Activated T-cell treated with anti-CD3 and anti-CD28 coated beads, Interleukin-2, amount 50 U/mL, for 72 hours (primary cell): ENCODE measurements at regions not wholly inside any gene's neighbourhood (a gene's known extent, or its start where the extent isn't known, plus 50 kb on each side); places are given as distances from the start of the nearest gene placed in this dataset.

Experiments used
- ATAC-seq, 2 donors: fragments of 150-1000 bp; cut with Tn5 transposase; replicated peaks in 1 of 2; 2 replicates each; pipeline ENCODE4 v1.10.0; 2021; ENCODE audit warnings: moderate library complexity in 2 of 2, mild to moderate bottlenecking in 1 of 2
- DNase-seq, 2 donors: peaks; one replicate each; pipeline ENCODE4 v3.0.0; 2021 to 2022; ENCODE audit warnings: mixed read lengths in 1 of 2
- H3K27ac Mint-ChIP-seq: one replicate; pipeline ENCODE4 v1.8.0; 2022; ENCODE audit warnings: mild to moderate bottlenecking, moderate library complexity, mixed read lengths
- H3K27me3 Mint-ChIP-seq: one replicate; pipeline ENCODE4 v1.8.0; 2022; ENCODE audit warnings: low read depth, mixed read lengths
- H3K36me3 Mint-ChIP-seq, 2 donors: one replicate each; pipeline ENCODE4 v1.8.0; 2022; ENCODE audit warnings: mixed read lengths in 2 of 2, mild to moderate bottlenecking in 1 of 2; ENCODE audit not compliant: insufficient read depth in 2 of 2
- H3K4me1 Mint-ChIP-seq: one replicate; pipeline ENCODE4 v1.8.0; 2022; ENCODE audit warnings: low read depth, mixed read lengths
- H3K4me3 Mint-ChIP-seq, 2 donors: one replicate each; pipeline ENCODE4 v1.8.0; 2022; ENCODE audit warnings: mild to moderate bottlenecking in 2 of 2, mixed read lengths in 2 of 2, moderate library complexity in 2 of 2
- H3K9me3 Mint-ChIP-seq, 2 donors: one replicate each; pipeline ENCODE4 v1.8.0; 2022; ENCODE audit warnings: mixed read lengths in 2 of 2

DNA sequence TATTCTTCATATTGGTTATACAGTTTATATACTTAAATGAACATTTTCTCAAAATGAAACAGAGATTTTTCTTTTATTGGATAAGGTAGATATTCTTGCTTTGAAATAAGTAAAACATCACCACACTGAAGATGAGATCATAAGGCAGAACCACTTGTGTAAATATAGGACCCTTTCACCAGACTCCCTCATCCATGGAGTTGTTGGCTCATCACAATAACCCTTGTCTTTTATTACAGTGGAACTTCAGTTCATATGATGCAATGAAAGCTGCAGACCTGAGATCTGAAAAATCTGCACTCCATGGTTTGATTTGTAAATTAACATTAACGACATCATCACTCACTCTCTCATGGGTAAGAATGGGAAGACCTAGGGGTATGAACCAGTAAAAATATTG, 51.9 kb upstream of the DBX2 start:
- no peak for ATAC-seq
- Mint-ChIP-seq H3K27ac (no peak overlapping the region), H3K36me3 (no peaks in the 10 kb centered on the region), H3K4me1 (peaks cover 8% of the 10 kb centered on the region), H3K9me3 (peaks cover 0 to 3% of the 10 kb centered on the region in 2 donors), H3K27me3 (peaks cover 26% of the 10 kb centered on the region), H3K4me3 (no peak overlapping the region)
- no peak for DNase-seq

GRCh38 chr12:45105996-45106395, 55.1 kb upstream of the DBX2 start:
- H3K4me1 Mint-ChIP-seq: peaks cover 8% of the 10 kb centered on the region
- H3K9me3 Mint-ChIP-seq: no peaks in the 10 kb centered on the region
- DNase-seq: no peak
- H3K27me3 Mint-ChIP-seq: peaks cover 9% of the 10 kb centered on the region
- ATAC-seq: no peak
- no peaks in the 10 kb centered on the region for H3K36me3 Mint-ChIP-seq
- H3K4me3 Mint-ChIP-seq: no peak overlapping the region
- H3K27ac Mint-ChIP-seq: no peak overlapping the region

GRCh38 chr12:45112306-45112705, 61.4 kb upstream of the DBX2 start:
- Mint-ChIP-seq H3K27me3 (peaks cover 4% of the 10 kb centered on the region), H3K4me1 (no peaks in the 10 kb centered on the region)

GRCh38 chr12:45121224-45121623, 70.3 kb upstream of the DBX2 start:
- H3K9me3 Mint-ChIP-seq: no peaks in the 10 kb centered on the region
- no peak for DNase-seq
- H3K4me1 Mint-ChIP-seq: no peaks in the 10 kb centered on the region
- H3K36me3 Mint-ChIP-seq: no peaks in the 10 kb centered on the region
- H3K27me3 Mint-ChIP-seq: no peaks in the 10 kb centered on the region
- no peak overlapping the region for H3K27ac Mint-ChIP-seq
- H3K4me3 Mint-ChIP-seq: no peak overlapping the region
- ATAC-seq: no peak

More at GRCh38 chr12:45112306-45112705, 61.4 kb upstream of the DBX2 start:
- Mint-ChIP-seq H3K9me3 (peaks cover 0 to 2% of the 10 kb centered on the region in 2 donors), H3K27ac (no peak overlapping the region), H3K36me3 (no peaks in the 10 kb centered on the region), H3K4me3 (no peak overlapping the region)
- ATAC-seq (no peak), DNase-seq (no peak)

- H3K36me3 Mint-ChIP-seq: no peaks in the 10 kb centered on the region
- no peak overlapping the region for H3K4me3 Mint-ChIP-seq
- no peaks in the 10 kb centered on the region for H3K27me3 Mint-ChIP-seq
- no peaks in the 10 kb centered on the region for H3K4me1 Mint-ChIP-seq
- ATAC-seq: no peak
- no peak for DNase-seq
- H3K27ac Mint-ChIP-seq: no peak overlapping the region
- no peaks in the 10 kb centered on the region for H3K9me3 Mint-ChIP-seq
Observed at GRCh38 chr12:45122768-45123380, 72.0 kb upstream of the DBX2 start.

- Mint-ChIP-seq H3K27me3 (no peaks in the 10 kb centered on the region), H3K27ac (no peak overlapping the region), H3K36me3 (no peaks in the 10 kb centered on the region), H3K9me3 (no peaks in the 10 kb centered on the region), H3K4me3 (no peak overlapping the region), H3K4me1 (no peaks in the 10 kb centered on the region)
- ATAC-seq: no peak
- no peak for DNase-seq
Observed at GRCh38 chr12:45124485-45125155, 73.7 kb upstream of the DBX2 start.

- H3K27ac Mint-ChIP-seq: no peak overlapping the region
- no peaks in the 10 kb centered on the region for H3K27me3 Mint-ChIP-seq
- no peak for ATAC-seq
- no peak for DNase-seq
- no peaks in the 10 kb centered on the region for H3K4me1 Mint-ChIP-seq
- no peak overlapping the region for H3K4me3 Mint-ChIP-seq
- no peaks in the 10 kb centered on the region for H3K9me3 Mint-ChIP-seq
- no peaks in the 10 kb centered on the region for H3K36me3 Mint-ChIP-seq
Observed at GRCh38 chr12:45125997-45126396, 75.1 kb upstream of the DBX2 start.

GRCh38 chr12:45128637-45129036, 77.7 kb upstream of the DBX2 start:
- Mint-ChIP-seq H3K27me3 (peaks cover 7% of the 10 kb centered on the region), H3K9me3 (no peaks in the 10 kb centered on the region), H3K36me3 (no peaks in the 10 kb centered on the region), H3K4me1 (no peaks in the 10 kb centered on the region), H3K4me3 (no peak overlapping the region), H3K27ac (no peak overlapping the region)
- DNase-seq: no peak
- no peak for ATAC-seq

- peak; percentile 61 to 70 for ATAC-seq
- H3K36me3 Mint-ChIP-seq: no peaks in the 10 kb centered on the region
- H3K4me3 Mint-ChIP-seq: no peak overlapping the region
- H3K9me3 Mint-ChIP-seq: no peaks in the 10 kb centered on the region
- peak; percentile 44 to 58 for DNase-seq
- H3K4me1 Mint-ChIP-seq: no peaks in the 10 kb centered on the region
- peaks cover 10% of the 10 kb centered on the region for H3K27me3 Mint-ChIP-seq
- no peak overlapping the region for H3K27ac Mint-ChIP-seq
Observed at GRCh38 chr12:45130881-45131281, 80.0 kb upstream of the DBX2 start.

- no peak for DNase-seq
- no peak overlapping the region for H3K4me3 Mint-ChIP-seq
- peaks cover 10% of the 10 kb centered on the region for H3K27me3 Mint-ChIP-seq
- H3K36me3 Mint-ChIP-seq: no peaks in the 10 kb centered on the region
- no peak overlapping the region for H3K27ac Mint-ChIP-seq
- H3K4me1 Mint-ChIP-seq: no peaks in the 10 kb centered on the region
- ATAC-seq: no peak
- H3K9me3 Mint-ChIP-seq: no peaks in the 10 kb centered on the region
Observed at GRCh38 chr12:45131506-45131905, 80.6 kb upstream of the DBX2 start.

GRCh38 chr12:45138609-45139008, 77.3 kb upstream of the ANO6 start:
- H3K4me1 Mint-ChIP-seq: no peaks in the 10 kb centered on the region
- no peak overlapping the region for H3K27ac Mint-ChIP-seq
- H3K9me3 Mint-ChIP-seq: no peaks in the 10 kb centered on the region
- no peak overlapping the region for H3K4me3 Mint-ChIP-seq
- H3K36me3 Mint-ChIP-seq: no peaks in the 10 kb centered on the region
- ATAC-seq (no peak), DNase-seq (no peak)
- peaks cover 4% of the 10 kb centered on the region for H3K27me3 Mint-ChIP-seq

DNA sequence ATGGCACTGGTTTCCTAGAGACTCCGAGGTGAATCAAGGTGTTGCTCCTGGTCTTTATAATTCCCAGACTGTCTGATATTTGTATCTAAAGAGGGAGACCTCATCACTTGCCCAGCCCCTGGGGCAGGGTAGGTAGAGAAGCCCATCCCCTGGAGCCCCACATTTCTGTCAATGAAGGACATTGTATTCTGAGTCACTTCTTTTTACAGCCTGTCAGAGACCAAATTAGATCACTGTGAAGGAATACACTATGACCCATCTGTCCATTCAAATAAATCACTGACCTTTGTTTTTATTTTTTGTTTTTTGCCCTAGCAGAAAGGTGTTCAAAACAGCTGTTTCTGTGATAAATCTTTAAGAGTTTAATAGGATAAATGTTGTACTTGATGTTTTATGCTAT, 67.9 kb upstream of the ANO6 start:
- no peak overlapping the region for H3K27ac Mint-ChIP-seq
- DNase-seq (no peak), ATAC-seq (no peak)
- H3K36me3 Mint-ChIP-seq: peaks cover 0 to 4% of the 10 kb centered on the region in 2 donors
- peaks cover 6 to 10% of the 10 kb centered on the region in 2 donors for H3K9me3 Mint-ChIP-seq
- H3K4me1 Mint-ChIP-seq: no peaks in the 10 kb centered on the region
- no peaks in the 10 kb centered on the region for H3K27me3 Mint-ChIP-seq
- H3K4me3 Mint-ChIP-seq: no peak overlapping the region

DNA sequence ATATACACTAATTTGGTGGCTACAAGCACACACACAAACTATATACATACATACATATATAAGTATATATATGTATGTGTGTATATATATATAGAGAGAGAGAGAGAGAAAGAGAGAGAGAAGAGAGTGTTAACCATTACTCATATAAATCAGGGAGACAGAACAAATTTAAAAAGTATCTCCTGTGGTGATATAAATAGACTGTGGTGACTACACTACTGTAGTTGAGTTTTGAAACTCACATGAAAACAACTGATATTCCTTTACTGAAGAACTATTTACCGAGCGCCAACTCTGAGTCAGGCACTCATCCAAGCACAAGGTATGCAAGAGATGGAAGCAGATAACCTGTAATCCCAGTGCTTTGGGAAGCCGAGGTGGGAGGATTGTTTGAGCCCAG, 67.3 kb upstream of the ANO6 start:
- Mint-ChIP-seq H3K27me3 (no peaks in the 10 kb centered on the region), H3K9me3 (peaks cover 6 to 10% of the 10 kb centered on the region in 2 donors), H3K4me3 (no peak overlapping the region), H3K36me3 (peaks cover 0 to 4% of the 10 kb centered on the region in 2 donors), H3K27ac (no peak overlapping the region), H3K4me1 (no peaks in the 10 kb centered on the region)
- no peak for ATAC-seq
- DNase-seq: no peak

- DNase-seq: no peak
- Mint-ChIP-seq H3K4me1 (no peaks in the 10 kb centered on the region), H3K27ac (no peak overlapping the region), H3K27me3 (peaks cover 27% of the 10 kb centered on the region), H3K9me3 (peaks cover 11 to 16% of the 10 kb centered on the region in 2 donors), H3K36me3 (peaks cover 6% of the 10 kb centered on the region in 2 donors), H3K4me3 (no peak overlapping the region)
- no peak for ATAC-seq
Observed at GRCh38 chr12:45165284-45165683, 50.6 kb upstream of the ANO6 start.
